ENCODE measurements at regions not wholly inside any gene's neighbourhood (a gene's known extent, or its start where the extent isn't known, plus 50 kb on each side); places are given as distances from the start of the nearest gene placed in this dataset.

GRCh38 chr2:57692395-57692794 lies 354.2 kb upstream of the VRK2 start:
- Histone ChIP-seq H3K27ac (ENCODE audit: low read depth in 2 of 2, low read length in 2 of 2) (no peak overlapping the region), H3K27me3 (ENCODE audit: control insufficient read depth, insufficient read depth, low read length) (no peaks in the 10 kb centered on the region), H3K4me3 (ENCODE audit: low read length in 3 of 3) (no peak overlapping the region), H3K9ac (ENCODE audit: low read length in 3 of 3) (no peak overlapping the region), H3K36me3 (ENCODE audit: control insufficient read depth in 2 of 3, insufficient read depth in 3 of 3, low read length in 3 of 3) (no peaks in the 10 kb centered on the region), H3K9me3 (ENCODE audit: control insufficient read depth in 2 of 3, insufficient read depth in 1 of 3, low read length in 3 of 3) (peaks cover 0 to 4% (median 2%) of the 10 kb centered on the region in 3 donors), H3K4me1 (ENCODE audit: control insufficient read depth in 2 of 3, insufficient read depth in 2 of 3, low read depth in 1 of 3, low read length in 3 of 3) (no peaks in the 10 kb centered on the region)
- TF ChIP-seq CTCF (IDR thresholded peaks at IDR 0.05; ENCODE audit: borderline replicate concordance, extremely low read depth, insufficient read depth), result no peak
- FAIRE-seq (no peak), DNase-seq (no peak)
- intact Hi-C loops (cut with DNase I), result no loop called here

GRCh38 chr2:57693177-57693576 lies 353.4 kb upstream of the VRK2 start:
- H3K27ac ChIP-seq (ENCODE audit: low read depth in 2 of 2, low read length in 2 of 2), result no peak overlapping the region
- no peak overlapping the region for H3K9ac ChIP-seq (ENCODE audit: low read length in 3 of 3)
- FAIRE-seq (no peak), DNase-seq (no peak)
- H3K9me3 ChIP-seq (ENCODE audit: control insufficient read depth in 2 of 3, insufficient read depth in 1 of 3, low read length in 3 of 3), result peaks cover 0 to 4% (median 2%) of the 10 kb centered on the region in 3 donors
- H3K4me1 ChIP-seq (ENCODE audit: control insufficient read depth in 2 of 3, insufficient read depth in 2 of 3, low read depth in 1 of 3, low read length in 3 of 3), result no peaks in the 10 kb centered on the region
- no peak overlapping the region for H3K4me3 ChIP-seq (ENCODE audit: low read length in 3 of 3)
- intact Hi-C loops (cut with DNase I), result no loop called here
- H3K36me3 ChIP-seq (ENCODE audit: control insufficient read depth in 2 of 3, insufficient read depth in 3 of 3, low read length in 3 of 3), result no peaks in the 10 kb centered on the region
- H3K27me3 ChIP-seq (ENCODE audit: control insufficient read depth, insufficient read depth, low read length), result no peaks in the 10 kb centered on the region
- TF ChIP-seq CTCF (IDR thresholded peaks at IDR 0.05; ENCODE audit: borderline replicate concordance, extremely low read depth, insufficient read depth), result no peak

- DNase-seq, result no peak
- TF ChIP-seq CTCF (IDR thresholded peaks at IDR 0.05; ENCODE audit: borderline replicate concordance, extremely low read depth, insufficient read depth), result no peak
- Histone ChIP-seq H3K4me3 (ENCODE audit: low read length in 3 of 3) (no peak overlapping the region), H3K4me1 (ENCODE audit: control insufficient read depth in 2 of 3, insufficient read depth in 2 of 3, low read depth in 1 of 3, low read length in 3 of 3) (no peaks in the 10 kb centered on the region), H3K9me3 (ENCODE audit: control insufficient read depth in 2 of 3, insufficient read depth in 1 of 3, low read length in 3 of 3) (peaks cover 0 to 4% (median 2%) of the 10 kb centered on the region in 3 donors), H3K27me3 (ENCODE audit: control insufficient read depth, insufficient read depth, low read length) (no peaks in the 10 kb centered on the region), H3K27ac (ENCODE audit: low read depth in 2 of 2, low read length in 2 of 2) (no peak overlapping the region), H3K36me3 (ENCODE audit: control insufficient read depth in 2 of 3, insufficient read depth in 3 of 3, low read length in 3 of 3) (no peaks in the 10 kb centered on the region), H3K9ac (ENCODE audit: low read length in 3 of 3) (no peak overlapping the region)
- no peak for FAIRE-seq
- intact Hi-C loops (cut with DNase I), result no loop called here
Measured at GRCh38 chr2:57693965-57694364, 352.6 kb upstream of the VRK2 start.

- DNase-seq, result no peak
- Histone ChIP-seq H3K27me3 (ENCODE audit: control insufficient read depth, insufficient read depth, low read length) (no peaks in the 10 kb centered on the region), H3K4me3 (ENCODE audit: low read length in 3 of 3) (no peak overlapping the region), H3K27ac (ENCODE audit: low read depth in 2 of 2, low read length in 2 of 2) (no peak overlapping the region), H3K36me3 (ENCODE audit: control insufficient read depth in 2 of 3, insufficient read depth in 3 of 3, low read length in 3 of 3) (no peaks in the 10 kb centered on the region), H3K9me3 (ENCODE audit: control insufficient read depth in 2 of 3, insufficient read depth in 1 of 3, low read length in 3 of 3) (no peaks in the 10 kb centered on the region), H3K4me1 (ENCODE audit: control insufficient read depth in 2 of 3, insufficient read depth in 2 of 3, low read depth in 1 of 3, low read length in 3 of 3) (no peaks in the 10 kb centered on the region), H3K9ac (ENCODE audit: low read length in 3 of 3) (no peak overlapping the region)
- intact Hi-C loops (cut with DNase I), result no loop called here
- no peak for FAIRE-seq
- TF ChIP-seq CTCF (IDR thresholded peaks at IDR 0.05; ENCODE audit: borderline replicate concordance, extremely low read depth, insufficient read depth), result no peak
Measured at GRCh38 chr2:57696016-57696415, 350.6 kb upstream of the VRK2 start.

All from kidney (tissue), 13 donors.